RWPE1 (cell line): ENCODE measurements at regions not wholly inside any gene's neighbourhood (a gene's known extent, or its start where the extent isn't known, plus 50 kb on each side); places are given as distances from the start of the nearest gene placed in this dataset.

ENCODE experiments used
- CTCF ChIA-PET: fragments of 350-600 bp; sonication (Branson Sonifier 250); formaldehyde crosslinking; extraction: SDS; loops from one replicate; lab custom pipeline; 2021; lab: Yijun Ruan, JAX
- POLR2A ChIA-PET: fragments of 400-600 bp; formaldehyde crosslinking; extraction: SDS; loops from one replicate; lab custom pipeline; 2020; ENCODE audit warnings: antibody characterized with exemption; ENCODE audit not compliant: low non-redundant PET; lab: Yijun Ruan, JAX
- DNase-seq: peaks from one replicate; pipeline ENCODE4 v3.0.0; 2012; ENCODE audit warnings: low spot score
- H3K27ac ChIP-seq: fragments of 450-650 bp; 2 replicates; pipeline ENCODE4 v1.5.1; 2017
- TF ChIP-seq, protein P1 (sequence below): fragments of 450-650 bp; conservative IDR thresholded peaks from 2 replicates; pipeline ENCODE4 v1.5.1; 2017; ENCODE audit warnings: low read depth, mild to moderate bottlenecking

- DNase-seq: no peak
- ChIA-PET CTCF (no interaction called here), POLR2A (no interaction called here)
- TF ChIP-seq, protein P1, sequence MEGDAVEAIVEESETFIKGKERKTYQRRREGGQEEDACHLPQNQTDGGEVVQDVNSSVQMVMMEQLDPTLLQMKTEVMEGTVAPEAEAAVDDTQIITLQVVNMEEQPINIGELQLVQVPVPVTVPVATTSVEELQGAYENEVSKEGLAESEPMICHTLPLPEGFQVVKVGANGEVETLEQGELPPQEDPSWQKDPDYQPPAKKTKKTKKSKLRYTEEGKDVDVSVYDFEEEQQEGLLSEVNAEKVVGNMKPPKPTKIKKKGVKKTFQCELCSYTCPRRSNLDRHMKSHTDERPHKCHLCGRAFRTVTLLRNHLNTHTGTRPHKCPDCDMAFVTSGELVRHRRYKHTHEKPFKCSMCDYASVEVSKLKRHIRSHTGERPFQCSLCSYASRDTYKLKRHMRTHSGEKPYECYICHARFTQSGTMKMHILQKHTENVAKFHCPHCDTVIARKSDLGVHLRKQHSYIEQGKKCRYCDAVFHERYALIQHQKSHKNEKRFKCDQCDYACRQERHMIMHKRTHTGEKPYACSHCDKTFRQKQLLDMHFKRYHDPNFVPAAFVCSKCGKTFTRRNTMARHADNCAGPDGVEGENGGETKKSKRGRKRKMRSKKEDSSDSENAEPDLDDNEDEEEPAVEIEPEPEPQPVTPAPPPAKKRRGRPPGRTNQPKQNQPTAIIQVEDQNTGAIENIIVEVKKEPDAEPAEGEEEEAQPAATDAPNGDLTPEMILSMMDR: no peak
- no peak overlapping the region for H3K27ac ChIP-seq
Observed at GRCh38 chr13:29933401-29933800, 83.0 kb upstream of the UBL3 start.

DNA sequence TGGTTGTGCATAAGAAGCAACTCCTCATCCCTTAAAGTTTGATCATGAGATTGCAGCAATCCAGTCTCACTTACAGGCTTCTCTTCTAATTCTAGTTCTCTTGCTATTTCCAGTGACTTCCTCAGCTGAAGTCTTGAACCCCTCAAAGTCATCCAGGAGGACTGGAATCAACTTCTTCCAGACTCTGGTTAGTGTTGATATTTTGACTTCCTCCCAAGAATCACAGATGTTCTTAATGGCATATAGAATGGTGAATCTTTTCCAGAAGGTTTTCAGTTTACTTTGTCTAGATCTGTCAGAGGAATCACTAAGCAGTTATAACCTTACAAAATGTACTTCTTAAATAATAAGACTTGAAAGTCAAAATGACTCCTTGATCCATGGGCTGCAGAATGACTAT is 81.3 kb upstream of the UBL3 start:
- ChIA-PET CTCF (no interaction called here), POLR2A (no interaction called here)
- TF ChIP-seq, protein P1: no peak
- no peak for DNase-seq
- no peak overlapping the region for H3K27ac ChIP-seq

DNA sequence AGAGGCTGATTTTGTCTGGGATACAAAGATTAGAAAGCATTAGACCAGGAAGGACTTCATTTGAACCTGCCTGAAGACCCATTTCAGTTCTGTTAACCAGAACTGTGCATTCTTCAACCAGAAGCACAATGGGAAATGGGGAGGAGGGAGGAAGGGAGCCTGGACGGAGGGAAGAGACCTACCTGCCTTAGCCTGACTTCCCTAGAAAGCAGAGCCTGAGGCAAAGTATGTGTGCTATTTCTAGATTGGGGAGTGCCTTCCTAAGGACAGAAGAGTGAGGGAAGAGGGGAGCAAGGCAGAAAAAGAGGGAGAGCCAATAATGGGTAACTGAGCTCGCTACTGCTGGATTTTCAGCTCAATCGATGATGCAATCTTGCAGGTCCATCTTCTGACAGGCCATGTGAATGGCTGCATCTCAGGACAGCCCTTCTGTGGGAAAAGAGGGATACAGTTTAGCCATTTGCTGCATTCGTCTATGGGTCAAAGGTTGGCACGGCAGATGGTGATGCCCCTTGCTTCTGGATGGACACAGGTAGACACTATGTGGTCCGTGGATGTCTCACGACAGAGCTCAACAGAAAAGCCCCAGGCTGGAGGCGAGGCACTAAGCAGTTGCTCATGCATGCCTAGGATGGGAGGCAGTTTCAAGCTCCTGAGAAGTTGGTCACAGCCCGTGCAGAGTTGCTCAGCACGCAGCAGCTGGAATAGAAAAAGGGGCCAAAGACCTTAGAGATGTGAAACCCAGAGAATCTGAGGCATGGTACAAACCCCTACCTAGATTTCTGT is 78.8 kb upstream of the UBL3 start:
- POLR2A ChIA-PET: no interaction called here
- no peak overlapping the region for H3K27ac ChIP-seq
- TF ChIP-seq, protein P1: no peak
- CTCF ChIA-PET: no interaction called here
- DNase-seq: no peak

GRCh38 chr13:29926098-29926476 is 75.7 kb upstream of the UBL3 start:
- DNase-seq: no peak
- POLR2A ChIA-PET: no interaction called here
- no peak overlapping the region for H3K27ac ChIP-seq
- TF ChIP-seq, protein P1: no peak
- CTCF ChIA-PET: no interaction called here

DNA sequence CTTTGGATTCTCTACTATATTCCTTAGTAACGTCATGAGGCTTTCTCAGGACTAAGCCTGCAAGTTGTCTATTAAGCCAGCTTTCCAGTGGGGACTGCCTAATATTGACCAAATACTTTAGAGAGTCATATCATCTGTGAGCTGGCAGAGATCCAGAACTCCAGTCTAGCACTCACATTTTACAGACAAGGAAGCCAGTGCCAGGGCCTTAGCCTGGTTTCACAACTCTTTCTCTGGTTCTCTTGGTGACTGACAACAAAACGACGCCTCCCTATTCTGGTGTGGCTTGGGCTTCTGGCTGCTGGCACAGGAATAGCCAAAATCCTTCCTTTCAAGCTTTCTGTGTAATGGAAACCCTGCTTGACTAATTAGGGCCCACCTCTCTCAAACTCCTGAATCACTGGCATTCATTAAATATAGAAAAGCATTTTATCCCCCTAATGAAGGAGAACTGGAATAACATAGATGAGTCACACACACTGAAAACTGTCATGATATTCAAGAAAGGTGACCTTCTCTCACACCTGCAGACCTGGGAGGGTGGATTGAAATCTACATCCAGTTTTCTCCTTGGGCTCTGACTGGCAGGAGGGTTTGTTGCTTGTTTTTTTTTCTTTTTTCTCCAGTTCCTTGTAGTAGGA is 75.2 kb upstream of the UBL3 start:
- H3K27ac ChIP-seq: peak overlapping the region; percentile 96
- peak; percentile 60 for DNase-seq
- CTCF ChIA-PET: interaction anchor here (0.8 to 2.2 kb wide), 3 partner anchors 77 to 187 kb away, joined by 3 to 12 read pairs (median 3); no protein-coding TSS in a partner anchor
- TF ChIP-seq, protein P1: no peak
- POLR2A ChIA-PET: no interaction called here

DNA sequence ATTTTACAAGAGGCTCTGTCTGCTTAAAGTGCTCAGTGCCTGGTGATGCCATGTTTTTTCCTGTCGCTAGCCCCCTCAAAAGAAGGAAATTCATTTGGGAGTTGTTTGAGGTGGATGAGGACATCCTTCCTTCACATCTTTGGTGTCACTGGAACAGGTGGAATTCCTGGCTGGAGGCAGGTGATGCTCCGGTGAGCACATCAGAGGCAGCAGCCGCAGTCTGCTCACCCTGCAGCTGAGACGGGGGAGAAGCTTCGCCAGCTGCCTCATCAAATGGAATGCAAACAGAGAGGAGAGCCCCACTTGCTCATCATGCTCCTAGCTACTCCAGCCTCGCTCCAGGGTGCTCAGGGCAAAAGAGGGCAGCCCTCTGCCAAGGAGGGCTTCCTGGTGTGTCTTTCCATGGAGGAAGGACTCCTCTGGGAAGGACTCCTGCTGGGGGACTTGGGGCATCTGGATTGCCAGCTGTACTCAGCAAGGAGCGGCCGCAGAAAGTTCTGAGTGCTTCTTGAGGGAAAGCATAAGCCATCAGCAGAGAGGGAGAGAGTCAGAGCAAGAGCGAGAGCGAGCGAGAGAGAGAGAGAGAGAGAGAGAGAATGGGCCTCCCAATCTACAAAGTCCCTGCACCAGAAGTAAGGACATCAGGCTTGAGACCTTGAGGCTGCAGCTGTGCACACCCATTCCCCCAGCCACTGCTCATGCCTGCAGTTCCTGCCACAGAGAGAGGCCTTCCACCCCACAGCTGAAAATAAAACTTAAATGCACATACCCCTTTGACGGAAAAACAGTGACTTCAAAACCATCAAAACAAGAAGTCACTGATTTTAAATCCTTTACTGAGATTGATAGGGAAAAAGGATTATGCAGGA is 74.3 kb upstream of the UBL3 start:
- DNase-seq: peak; percentile 60
- TF ChIP-seq, protein P1: peak; percentile 63
- ChIA-PET CTCF (interaction anchor here (0.5 to 2.2 kb wide), 10 partner anchors 10 to 188 kb away, joined by 3 to 12 read pairs (median 3); partner anchors contain the start of gene UBL3), POLR2A (interaction anchor here (1.0 kb wide), 1 partner anchor 74 kb away, joined by 5 read pairs; the partner anchor contains the start of gene UBL3)
- H3K27ac ChIP-seq: peak overlapping the region; percentile 96
